GM12875 (cell line): ENCODE measurements at regions not wholly inside any gene's neighbourhood (a gene's known extent, or its start where the extent isn't known, plus 50 kb on each side); places are given as distances from the start of the nearest gene placed in this dataset.
"Not testable (repeated sequence)": the region's sequence is repeated elsewhere in the genome, so short reads cannot be mapped to it uniquely, and the experiment has no call there.

ENCODE experiments used
- H3K4me3 ChIP-seq: one replicate; pipeline ENCODE4 v1.5.1; 2011; ENCODE audit warnings: low read depth, low read length, control low read depth
- CTCF ChIP-seq: IDR thresholded peaks from 2 replicates; pipeline ENCODE4 v1.5.1; 2011; ENCODE audit warnings: low read depth, mild to moderate bottlenecking, control low read depth, inconsistent platforms, low read length, moderate library complexity, borderline replicate concordance; ENCODE audit not compliant: insufficient read depth

DNA sequence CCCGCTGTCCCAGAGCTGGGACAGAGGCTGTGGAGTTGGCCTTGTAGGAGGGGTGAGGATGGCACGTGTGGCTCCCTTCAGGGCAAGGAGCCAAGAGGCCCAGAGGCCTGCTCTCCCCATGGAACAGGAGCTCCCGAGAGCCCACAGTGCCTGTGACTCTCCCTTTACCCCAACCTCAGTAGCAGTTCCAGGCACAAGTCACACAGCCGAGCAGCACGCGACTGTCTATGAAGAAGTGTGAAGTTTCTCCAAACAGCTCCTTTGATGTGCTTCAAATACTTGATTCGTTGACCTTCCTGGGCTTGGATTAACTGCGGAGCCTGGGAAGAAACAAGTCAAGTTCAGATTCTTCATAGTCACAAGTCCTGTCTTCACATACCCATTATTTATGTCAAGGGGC lies 208.7 kb downstream of the IRX2 start:
- H3K4me3 ChIP-seq: no peak overlapping the region
- TF ChIP-seq CTCF: no peak

DNA sequence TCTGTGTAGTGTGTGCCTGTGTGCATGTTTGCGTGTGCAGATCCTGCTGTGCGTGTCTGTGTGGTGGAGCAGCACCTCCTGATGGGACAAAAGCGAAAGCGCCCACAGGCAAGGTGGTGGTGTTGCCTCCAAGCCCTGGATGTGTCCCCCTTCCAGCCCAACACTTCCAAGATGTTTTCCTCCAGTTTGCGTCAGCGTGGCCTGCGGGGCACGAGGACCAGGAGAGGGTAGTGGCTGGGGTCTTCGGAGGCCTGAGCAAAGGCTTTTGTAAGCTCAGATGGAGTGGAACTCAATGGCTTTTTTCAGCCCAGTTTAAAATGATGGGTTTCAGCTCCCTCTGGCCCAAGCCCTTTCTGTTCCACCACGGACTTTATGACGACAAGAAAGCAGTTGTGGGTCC lies 209.5 kb downstream of the IRX2 start:
- no peak for TF ChIP-seq CTCF
- no peak overlapping the region for H3K4me3 ChIP-seq

GRCh38 chr5:2538169-2538568 lies 213.3 kb downstream of the IRX2 start:
- no peak for TF ChIP-seq CTCF
- no peak overlapping the region for H3K4me3 ChIP-seq

- TF ChIP-seq CTCF: no peak
Observed at GRCh38 chr5:2537378-2538145, 213.9 kb downstream of the IRX2 start.

GRCh38 chr5:2536632-2537377 lies 214.7 kb downstream of the IRX2 start:
- H3K4me3 ChIP-seq: no peak overlapping the region
- no peak for TF ChIP-seq CTCF

More at GRCh38 chr5:2537378-2538145, 213.9 kb downstream of the IRX2 start:
- H3K4me3 ChIP-seq: no peak overlapping the region

DNA sequence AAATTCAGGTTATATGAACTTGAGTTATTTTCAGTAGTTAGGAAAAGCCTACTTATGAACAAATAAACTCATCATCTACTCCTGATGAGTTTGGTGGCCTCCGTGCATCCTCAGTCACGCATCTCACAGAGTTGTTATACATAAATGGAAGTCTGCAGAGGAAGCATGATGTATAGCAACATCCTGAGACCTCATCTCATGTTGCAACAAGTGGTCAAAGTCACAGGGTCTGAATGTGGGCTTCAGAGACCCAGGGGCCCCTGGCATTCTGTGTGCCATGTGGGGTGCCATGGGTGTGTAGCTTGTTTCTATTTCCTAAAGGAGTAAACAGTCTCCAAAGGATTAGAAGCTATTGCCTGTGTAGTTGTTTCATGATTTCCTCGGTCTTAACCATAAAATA lies 216.5 kb downstream of the IRX2 start:
- no peak for TF ChIP-seq CTCF
- no peak overlapping the region for H3K4me3 ChIP-seq

GRCh38 chr5:2534251-2534650 lies 217.2 kb downstream of the IRX2 start:
- TF ChIP-seq CTCF: no peak
- H3K4me3 ChIP-seq: no peak overlapping the region

DNA sequence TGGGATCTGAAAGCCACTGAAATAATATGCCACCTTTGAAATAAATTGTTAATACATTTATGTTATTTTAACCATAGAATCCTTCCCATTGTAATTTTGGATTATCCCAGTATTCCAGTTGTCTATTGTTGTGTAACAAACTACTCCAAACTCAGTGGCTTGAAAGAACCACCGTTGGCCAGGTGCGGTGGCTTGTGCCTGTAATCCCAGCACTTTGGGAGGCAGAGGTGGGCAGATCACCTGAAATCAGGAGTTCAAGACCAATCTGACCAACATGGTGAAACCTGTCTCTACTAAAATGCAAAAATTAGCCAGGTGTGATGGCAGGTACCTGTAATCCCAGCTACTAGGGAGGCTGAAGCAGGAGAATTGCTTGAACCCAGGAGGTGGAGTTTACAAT lies 217.6 kb downstream of the IRX2 start:
- H3K4me3 ChIP-seq: not testable (repeated sequence)
